SU-DHL-6 (cell line): ENCODE measurements at regions not wholly inside any gene's neighbourhood (a gene's known extent, or its start where the extent isn't known, plus 50 kb on each side); places are given as distances from the start of the nearest gene placed in this dataset.

ENCODE experiments used
- EZH2phosphoT487 ChIP-seq: fragments of 200-600 bp; sonication (generic), shearing (Covaris generic); conservative IDR thresholded peaks from 2 replicates; pipeline ENCODE4 v1.6.1; 2018; ENCODE audit warnings: mild to moderate bottlenecking, antibody characterized with exemption, low read length, moderate library complexity, mixed read lengths
- TF ChIP-seq, protein P1 (sequence below): fragments of 200-600 bp; sonication (generic); IDR thresholded peaks from one replicate; pipeline ENCODE4 v1.5.1; 2017; ENCODE audit warnings: antibody characterized with exemption, mild to moderate bottlenecking, low read length, moderate library complexity; ENCODE audit not compliant: insufficient read depth, poor library complexity, severe bottlenecking

DNA sequence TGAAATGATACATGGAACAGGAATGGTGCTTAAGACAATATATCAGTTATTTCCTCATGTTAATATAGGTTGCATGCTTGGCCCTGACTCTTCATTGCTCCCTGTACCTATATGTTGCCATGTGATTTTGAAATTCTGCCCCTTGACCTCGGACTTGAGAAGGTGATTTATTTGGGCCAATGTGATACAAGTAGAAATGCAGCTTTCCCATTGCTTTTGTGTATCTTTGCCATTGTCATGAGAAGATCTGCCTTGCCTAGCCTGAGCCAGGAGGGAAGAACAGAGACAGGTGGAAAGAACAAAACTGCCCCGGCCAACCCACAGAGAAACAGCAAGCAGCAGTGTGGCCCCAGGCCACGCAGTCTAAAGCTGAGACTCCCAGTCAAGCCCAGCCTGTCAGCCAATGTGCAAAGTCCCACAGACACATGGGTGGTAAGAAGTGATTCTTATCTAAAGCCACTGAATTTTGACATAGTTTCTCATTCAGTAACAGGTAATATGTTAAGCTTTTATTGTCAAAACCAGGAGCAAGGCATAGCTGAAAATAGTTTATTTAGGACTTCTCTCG, 245.7 kb upstream of the RND3 start:
- TF ChIP-seq, protein P1, sequence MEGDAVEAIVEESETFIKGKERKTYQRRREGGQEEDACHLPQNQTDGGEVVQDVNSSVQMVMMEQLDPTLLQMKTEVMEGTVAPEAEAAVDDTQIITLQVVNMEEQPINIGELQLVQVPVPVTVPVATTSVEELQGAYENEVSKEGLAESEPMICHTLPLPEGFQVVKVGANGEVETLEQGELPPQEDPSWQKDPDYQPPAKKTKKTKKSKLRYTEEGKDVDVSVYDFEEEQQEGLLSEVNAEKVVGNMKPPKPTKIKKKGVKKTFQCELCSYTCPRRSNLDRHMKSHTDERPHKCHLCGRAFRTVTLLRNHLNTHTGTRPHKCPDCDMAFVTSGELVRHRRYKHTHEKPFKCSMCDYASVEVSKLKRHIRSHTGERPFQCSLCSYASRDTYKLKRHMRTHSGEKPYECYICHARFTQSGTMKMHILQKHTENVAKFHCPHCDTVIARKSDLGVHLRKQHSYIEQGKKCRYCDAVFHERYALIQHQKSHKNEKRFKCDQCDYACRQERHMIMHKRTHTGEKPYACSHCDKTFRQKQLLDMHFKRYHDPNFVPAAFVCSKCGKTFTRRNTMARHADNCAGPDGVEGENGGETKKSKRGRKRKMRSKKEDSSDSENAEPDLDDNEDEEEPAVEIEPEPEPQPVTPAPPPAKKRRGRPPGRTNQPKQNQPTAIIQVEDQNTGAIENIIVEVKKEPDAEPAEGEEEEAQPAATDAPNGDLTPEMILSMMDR: no peak
- no peak for TF ChIP-seq EZH2phosphoT487
